CD14-positive monocyte (primary cell): ENCODE measurements at regions not wholly inside any gene's neighbourhood (a gene's known extent, or its start where the extent isn't known, plus 50 kb on each side); places are given as distances from the start of the nearest gene placed in this dataset.

Experiments
- DNase-seq, 3 donors: peaks; one replicate each; pipeline ENCODE4 v3.0.0-alpha.2; 2011 to 2022
- H2AFZ ChIP-seq: 2 replicates; pipeline ENCODE4 v1.6.0; 2012; ENCODE audit warnings: mild to moderate bottlenecking, low read depth, low read length, inconsistent platforms; ENCODE audit not compliant: insufficient read depth, poor library complexity, severe bottlenecking
- H3K27ac ChIP-seq, 2 donors: 1 replicate in 1 of 2; 2 replicates in 1 of 2; pipeline ENCODE4 v1.5.1; 2012 to 2013; ENCODE audit warnings: low read length in 2 of 2, control low read depth in 1 of 2, inconsistent platforms in 1 of 2, low read depth in 1 of 2, mild to moderate bottlenecking in 1 of 2
- H3K27me3 ChIP-seq, 2 donors: one replicate each; pipeline versions ENCODE4 v1.6.0 to v1.6.1; 2011 to 2013; ENCODE audit warnings: low read length in 2 of 2; ENCODE audit not compliant: control insufficient read depth in 2 of 2, insufficient read depth in 2 of 2
- H3K36me3 ChIP-seq, 2 donors: replicated peaks in 1 of 2; 1 replicate in 1 of 2; 2 replicates in 1 of 2; pipeline versions ENCODE4 v1.5.1 to v1.6.1; 2012 to 2013; ENCODE audit warnings: low read length in 2 of 2, control low read depth in 1 of 2, inconsistent platforms in 1 of 2, mild to moderate bottlenecking in 1 of 2; ENCODE audit not compliant: insufficient read depth in 2 of 2, control insufficient read depth in 1 of 2
- H3K4me1 ChIP-seq, 2 donors: 1 replicate in 1 of 2; 2 replicates in 1 of 2; pipeline versions ENCODE4 v1.5.1 to v1.6.1; 2012 to 2013; ENCODE audit warnings: low read length in 2 of 2, control low read depth in 1 of 2, inconsistent platforms in 1 of 2, mild to moderate bottlenecking in 1 of 2, moderate library complexity in 1 of 2; ENCODE audit not compliant: insufficient read depth in 2 of 2, control insufficient read depth in 1 of 2
- H3K4me2 ChIP-seq: replicated peaks from 2 replicates; pipeline ENCODE3; 2012; ENCODE audit warnings: low read length, moderate library complexity, mild to moderate bottlenecking; ENCODE audit not compliant: poor library complexity, severe bottlenecking; ENCODE audit errors: extremely low read depth
- H3K4me3 ChIP-seq, 3 experiments: fragments of 200-600 bp in 1 of 3; sonication (generic) in 1 of 3; replicated peaks in 1 of 3; 1 replicate in 2 of 3; 2 replicates in 1 of 3; pipeline ENCODE4 v1.5.1; 2011 to 2013; ENCODE audit warnings: low read length in 3 of 3, mild to moderate bottlenecking in 3 of 3, control low read depth in 2 of 3, low read depth in 2 of 3, inconsistent platforms in 1 of 3, moderate library complexity in 1 of 3
- H3K79me2 ChIP-seq: 2 replicates; pipeline ENCODE4 v1.6.0; 2012; ENCODE audit warnings: mild to moderate bottlenecking, control low read depth, inconsistent platforms, low read length, moderate library complexity; ENCODE audit not compliant: insufficient read depth
- H3K9ac ChIP-seq: 2 replicates; pipeline ENCODE4 v1.6.0; 2017; ENCODE audit warnings: low read length, mild to moderate bottlenecking; ENCODE audit not compliant: insufficient read depth, poor library complexity, severe bottlenecking
- H3K9me3 ChIP-seq, 2 donors: replicated peaks in 1 of 2; 1 replicate in 1 of 2; 2 replicates in 1 of 2; pipeline versions ENCODE4 v1.5.1 to v1.6.1; 2012 to 2013; ENCODE audit warnings: low read length in 2 of 2, control low read depth in 1 of 2; ENCODE audit not compliant: control insufficient read depth in 1 of 2, insufficient read depth in 1 of 2
- H4K20me1 ChIP-seq: 2 replicates; pipeline ENCODE4 v1.6.0; 2012; ENCODE audit warnings: mild to moderate bottlenecking, low read length, control low read depth, moderate library complexity; ENCODE audit not compliant: insufficient read depth
- H3K27ac Mint-ChIP-seq, 7 donors: one replicate each; pipeline ENCODE4 v1.8.0; 2020; ENCODE audit warnings: mild to moderate bottlenecking in 7 of 7, mixed read lengths in 7 of 7, moderate library complexity in 6 of 7, inconsistent platforms in 2 of 7
- H3K27me3 Mint-ChIP-seq, 3 donors: one replicate each; pipeline ENCODE4 v1.8.0; 2021 to 2022; ENCODE audit warnings: low read depth in 3 of 3, mild to moderate bottlenecking in 3 of 3, mixed read lengths in 3 of 3, moderate library complexity in 3 of 3, inconsistent platforms in 1 of 3
- H3K36me3 Mint-ChIP-seq, 2 donors: one replicate each; pipeline ENCODE4 v1.8.0; 2020; ENCODE audit warnings: mixed read lengths in 2 of 2, inconsistent platforms in 1 of 2, mild to moderate bottlenecking in 1 of 2
- H3K4me1 Mint-ChIP-seq: one replicate; pipeline ENCODE4 v1.8.0; 2020; ENCODE audit warnings: mild to moderate bottlenecking, mixed read lengths
- H3K4me3 Mint-ChIP-seq, 2 donors: one replicate each; pipeline ENCODE4 v1.8.0; 2020; ENCODE audit warnings: mild to moderate bottlenecking in 2 of 2, mixed read lengths in 2 of 2, moderate library complexity in 1 of 2
- H3K9me3 Mint-ChIP-seq, 7 donors: one replicate each; pipeline ENCODE4 v1.8.0; 2020 to 2022; ENCODE audit warnings: mixed read lengths in 7 of 7, mild to moderate bottlenecking in 6 of 7, moderate library complexity in 6 of 7, inconsistent platforms in 2 of 7
- CTCF ChIP-seq: fragments of 200-600 bp; IDR thresholded peaks from one replicate; pipeline ENCODE4 v1.8.0; 2022; ENCODE audit warnings: antibody characterized with exemption, mild to moderate bottlenecking
- WGBS: methylation state at CpG from one replicate; pipeline ENCODE4 v1.1.5; 2013; ENCODE audit warnings: missing lambda C conversion rate; ENCODE audit not compliant: insufficient coverage; 5-methylcytosine and 5-hydroxymethylcytosine counted together
- intact Hi-C, 2 donors: fragments of 100-400 bp; cut with micrococcal nuclease; formaldehyde crosslinking; loops; one replicate each; pipeline versions ENCODE4 v1.15.0 to v1.15.1; 2023

DNA sequence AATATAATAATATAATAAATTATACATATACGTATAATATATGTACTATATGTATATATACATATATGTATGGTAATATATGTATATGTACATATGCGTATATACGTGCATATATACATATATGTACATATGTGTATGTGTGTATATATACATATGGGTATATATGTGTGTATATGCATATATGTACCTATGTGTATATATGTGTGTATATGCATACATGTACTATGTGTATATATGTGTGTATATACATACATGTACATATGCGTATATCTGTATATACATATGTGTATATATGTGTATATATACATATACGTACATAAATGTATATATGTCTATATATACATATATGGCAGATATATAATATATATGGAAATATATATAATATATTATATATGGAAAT is 74.8 kb upstream of the ST3GAL6 start:
- no peaks in the 10 kb centered on the region for H3K36me3 Mint-ChIP-seq
- peaks cover 0 to 1% (median 0%) of the 10 kb centered on the region in 3 donors for H3K27me3 Mint-ChIP-seq
- WGBS = no CpG with 5 or more reads among the region's 5 CpGs
- no peak for TF ChIP-seq CTCF
- no peak overlapping the region for H3K27ac ChIP-seq
- no peaks in the 10 kb centered on the region for H3K36me3 ChIP-seq
- H3K4me3 Mint-ChIP-seq = no peak overlapping the region
- H3K9me3 ChIP-seq = no peaks in the 10 kb centered on the region
- H2AFZ ChIP-seq = no peak overlapping the region
- peaks cover 0 to 11% of the 10 kb centered on the region in 2 donors for H3K4me1 ChIP-seq
- H3K27ac Mint-ChIP-seq = no peak overlapping the region
- no peaks in the 10 kb centered on the region for H3K4me1 Mint-ChIP-seq
- H3K9ac ChIP-seq = no peak overlapping the region
- no peak overlapping the region for H3K4me2 ChIP-seq
- no peaks in the 10 kb centered on the region for H4K20me1 ChIP-seq
- no peak for DNase-seq
- peaks cover 0 to 5% (median 2%) of the 10 kb centered on the region in 7 donors for H3K9me3 Mint-ChIP-seq
- no peak overlapping the region for H3K4me3 ChIP-seq
- no peaks in the 10 kb centered on the region for H3K27me3 ChIP-seq
- intact Hi-C loops = no loop called here
- H3K79me2 ChIP-seq = no peaks in the 10 kb centered on the region

GRCh38 chr3:98690876-98691275 is 72.3 kb upstream of the ST3GAL6 start:
- no peak overlapping the region for H3K4me3 ChIP-seq
- no peaks in the 10 kb centered on the region for H3K36me3 ChIP-seq
- H3K9ac ChIP-seq = no peak overlapping the region
- H3K27me3 Mint-ChIP-seq = no peaks in the 10 kb centered on the region
- H3K27ac ChIP-seq = no peak overlapping the region
- H3K79me2 ChIP-seq = no peaks in the 10 kb centered on the region
- TF ChIP-seq CTCF = no peak
- H3K4me1 ChIP-seq = peaks cover 0 to 13% of the 10 kb centered on the region in 2 donors
- H3K4me3 Mint-ChIP-seq = no peak overlapping the region
- no peak overlapping the region for H3K27ac Mint-ChIP-seq
- H3K9me3 ChIP-seq = no peaks in the 10 kb centered on the region
- H3K4me2 ChIP-seq = no peak overlapping the region
- WGBS = no CpG with 5 or more reads among the region's 2 CpGs
- intact Hi-C loops = loop anchor here in 1 of 2 donors (10.0 kb wide), 1 partner anchor 74 kb away; the partner anchor contains the start of gene ST3GAL6
- no peak overlapping the region for H2AFZ ChIP-seq
- H4K20me1 ChIP-seq = no peaks in the 10 kb centered on the region
- H3K27me3 ChIP-seq = no peaks in the 10 kb centered on the region
- peak in 1 of 3 donors; percentile 32 for DNase-seq
- no peaks in the 10 kb centered on the region for H3K36me3 Mint-ChIP-seq
- H3K4me1 Mint-ChIP-seq = no peaks in the 10 kb centered on the region
- H3K9me3 Mint-ChIP-seq = peaks cover 0 to 3% (median 2%) of the 10 kb centered on the region in 7 donors
